ENCODE measurements at regions not wholly inside any gene's neighbourhood (a gene's known extent, or its start where the extent isn't known, plus 50 kb on each side); places are given as distances from the start of the nearest gene placed in this dataset.
"Not testable (repeated sequence)": the region's sequence is repeated elsewhere in the genome, so short reads cannot be mapped to it uniquely, and the experiment has no call there.

GRCh38 chr12:124699909-124700308 lies 132.5 kb upstream of the NCOR2 start:
- Histone ChIP-seq H3K36me3 (ENCODE audit: control insufficient read depth, low read length) (no peaks in the 10 kb centered on the region), H3K9me3 (ENCODE audit: control insufficient read depth, insufficient read depth, low read length) (no peaks in the 10 kb centered on the region), H3F3A (ENCODE audit: control insufficient read depth, insufficient read depth) (no peaks in the 10 kb centered on the region), H3K27ac (ENCODE audit: low read depth, low read length) (no peak overlapping the region), H3K27me3 (ENCODE audit: control insufficient read depth, low read length) (peaks cover 6% of the 10 kb centered on the region; the same call in 1 of the 2 replicates), H3K9me2 (replicated peaks; ENCODE audit: control insufficient read depth, low read length) (no peaks in the 10 kb centered on the region), H3K4me3 (ENCODE audit: low read length) (no peak overlapping the region), H3K79me2 (ENCODE audit: control insufficient read depth, low read length) (no peaks in the 10 kb centered on the region), H3K4me1 (ENCODE audit: control insufficient read depth, low read length) (no peaks in the 10 kb centered on the region), H3K4me2 (ENCODE audit: low read length) (no peak overlapping the region), H4K20me1 (ENCODE audit: control insufficient read depth, insufficient read depth, low read depth, low read length) (no peaks in the 10 kb centered on the region)
- TF ChIP-seq CTCF (IDR thresholded peaks at IDR 0.05; ENCODE audit: low read depth, low read length, poor library complexity, severe bottlenecking) (no peak), EZH2phosphoT487 (IDR thresholded peaks at IDR 0.05; ENCODE audit: borderline replicate concordance, low read length) (no peak)

GRCh38 chr12:124698998-124699305 lies 131.5 kb upstream of the NCOR2 start:
- H3K36me3 ChIP-seq (ENCODE audit: control insufficient read depth, low read length) = no peaks in the 10 kb centered on the region
- TF ChIP-seq EZH2phosphoT487 (IDR thresholded peaks at IDR 0.05; ENCODE audit: borderline replicate concordance, low read length) (no peak), CTCF (IDR thresholded peaks at IDR 0.05; ENCODE audit: low read depth, low read length, poor library complexity, severe bottlenecking) (no peak)
- H3K79me2 ChIP-seq (ENCODE audit: control insufficient read depth, low read length) = no peaks in the 10 kb centered on the region
- no peak overlapping the region for H3K4me3 ChIP-seq (ENCODE audit: low read length)
- no peaks in the 10 kb centered on the region for H3K9me3 ChIP-seq (ENCODE audit: control insufficient read depth, insufficient read depth, low read length)
- peaks cover 6% of the 10 kb centered on the region; the same call in 1 of the 2 replicates for H3K27me3 ChIP-seq (ENCODE audit: control insufficient read depth, low read length)
- no peak overlapping the region for H3K27ac ChIP-seq (ENCODE audit: low read depth, low read length)
- H4K20me1 ChIP-seq (ENCODE audit: control insufficient read depth, insufficient read depth, low read depth, low read length) = no peaks in the 10 kb centered on the region
- no peak overlapping the region for H3K4me2 ChIP-seq (ENCODE audit: low read length)
- no peaks in the 10 kb centered on the region for H3K9me2 ChIP-seq (replicated peaks; ENCODE audit: control insufficient read depth, low read length)
- H3K4me1 ChIP-seq (ENCODE audit: control insufficient read depth, low read length) = no peaks in the 10 kb centered on the region
- H3F3A ChIP-seq (ENCODE audit: control insufficient read depth, insufficient read depth) = no peaks in the 10 kb centered on the region

- Histone ChIP-seq H3K4me3 (ENCODE audit: low read length) (no peak overlapping the region), H3K27me3 (ENCODE audit: control insufficient read depth, low read length) (peaks cover 6% of the 10 kb centered on the region; the same call in 1 of the 2 replicates), H3K36me3 (ENCODE audit: control insufficient read depth, low read length) (no peaks in the 10 kb centered on the region), H3K9me3 (ENCODE audit: control insufficient read depth, insufficient read depth, low read length) (no peaks in the 10 kb centered on the region), H3K27ac (ENCODE audit: low read depth, low read length) (no peak overlapping the region), H3F3A (ENCODE audit: control insufficient read depth, insufficient read depth) (no peaks in the 10 kb centered on the region), H3K4me1 (ENCODE audit: control insufficient read depth, low read length) (no peaks in the 10 kb centered on the region), H3K9me2 (replicated peaks; ENCODE audit: control insufficient read depth, low read length) (no peaks in the 10 kb centered on the region), H3K4me2 (ENCODE audit: low read length) (no peak overlapping the region), H4K20me1 (ENCODE audit: control insufficient read depth, insufficient read depth, low read depth, low read length) (no peaks in the 10 kb centered on the region), H3K79me2 (ENCODE audit: control insufficient read depth, low read length) (no peaks in the 10 kb centered on the region)
- TF ChIP-seq CTCF (IDR thresholded peaks at IDR 0.05; ENCODE audit: low read depth, low read length, poor library complexity, severe bottlenecking) = no peak
These were observed 131.0 kb upstream of the NCOR2 start for GRCh38 chr12:124698211-124698997.

GRCh38 chr12:124697722-124698121 lies 130.3 kb upstream of the NCOR2 start:
- not testable (repeated sequence) for H3K4me3 ChIP-seq (ENCODE audit: low read length); H3K27ac ChIP-seq (ENCODE audit: low read depth, low read length); H3K4me1 ChIP-seq (ENCODE audit: control insufficient read depth, low read length); H3K36me3 ChIP-seq (ENCODE audit: control insufficient read depth, low read length); H3K9me2 ChIP-seq (replicated peaks; ENCODE audit: control insufficient read depth, low read length); H3K79me2 ChIP-seq (ENCODE audit: control insufficient read depth, low read length); H4K20me1 ChIP-seq (ENCODE audit: control insufficient read depth, insufficient read depth, low read depth, low read length); H3F3A ChIP-seq (ENCODE audit: control insufficient read depth, insufficient read depth); H3K4me2 ChIP-seq (ENCODE audit: low read length); H3K9me3 ChIP-seq (ENCODE audit: control insufficient read depth, insufficient read depth, low read length); H3K27me3 ChIP-seq (ENCODE audit: control insufficient read depth, low read length)

Measured in DOHH2 (cell line).